DMS53 treated with DMSO at 0.1 percent for 48 hours (cell line): ENCODE measurements at regions not wholly inside any gene's neighbourhood (a gene's known extent, or its start where the extent isn't known, plus 50 kb on each side); places are given as distances from the start of the nearest gene placed in this dataset.
"Not testable (repeated sequence)": the region's sequence is repeated elsewhere in the genome, so short reads cannot be mapped to it uniquely, and the experiment has no call there.

Source experiments
- DNase-seq: peaks from one replicate; lab custom pipeline; 2025; ENCODE audit not compliant: unreplicated experiment; lab: John Stamatoyannopoulos, UW

- DNase-seq, result no peak
Measured at GRCh38 chr6:19712012-19712688, 125.0 kb upstream of the ID4 start.

GRCh38 chr6:19712998-19713397 is 124.2 kb upstream of the ID4 start:
- DNase-seq, result no peak

- no peak for DNase-seq
Measured at GRCh38 chr6:19713411-19713810, 123.8 kb upstream of the ID4 start.

GRCh38 chr6:19713984-19714383 is 123.2 kb upstream of the ID4 start:
- no peak for DNase-seq

- DNase-seq, result no peak
Measured at GRCh38 chr6:19714434-19715166, 122.6 kb upstream of the ID4 start.

- DNase-seq, result no peak
Measured at GRCh38 chr6:19715167-19715551, 122.0 kb upstream of the ID4 start.

- no peak for DNase-seq
Measured at GRCh38 chr6:19719691-19720128, 117.5 kb upstream of the ID4 start.

GRCh38 chr6:19721766-19722377 is 115.3 kb upstream of the ID4 start:
- no peak for DNase-seq

GRCh38 chr6:19722999-19723398 is 114.2 kb upstream of the ID4 start:
- DNase-seq, result no peak

- peak; percentile 19 for DNase-seq
Measured at GRCh38 chr6:19723545-19723944, 113.6 kb upstream of the ID4 start.

- DNase-seq, result not testable (repeated sequence)
Measured at GRCh38 chr6:19725436-19725835, 111.7 kb upstream of the ID4 start.

- DNase-seq, result no peak
Measured at GRCh38 chr6:19731282-19731681, 105.9 kb upstream of the ID4 start.

GRCh38 chr6:19734061-19734460 is 103.1 kb upstream of the ID4 start:
- DNase-seq, result no peak

GRCh38 chr6:19734519-19734918 is 102.7 kb upstream of the ID4 start:
- DNase-seq, result no peak

- DNase-seq, result no peak
Measured at GRCh38 chr6:19736066-19736465, 101.1 kb upstream of the ID4 start.

GRCh38 chr6:19738010-19738409 is 99.2 kb upstream of the ID4 start:
- no peak for DNase-seq

GRCh38 chr6:19749722-19750121 is 87.4 kb upstream of the ID4 start:
- DNase-seq, result no peak

- DNase-seq, result no peak
Measured at GRCh38 chr6:19752746-19753145, 84.4 kb upstream of the ID4 start.

GRCh38 chr6:19753826-19754225 is 83.3 kb upstream of the ID4 start:
- no peak for DNase-seq

- DNase-seq, result no peak
Measured at GRCh38 chr6:19754686-19755085, 82.5 kb upstream of the ID4 start.

GRCh38 chr6:19755181-19755580 is 82.0 kb upstream of the ID4 start:
- no peak for DNase-seq

- DNase-seq, result no peak
Measured at GRCh38 chr6:19757036-19757435, 80.1 kb upstream of the ID4 start.
